Liver (tissue), 3 donors: ENCODE measurements at regions not wholly inside any gene's neighbourhood (a gene's known extent, or its start where the extent isn't known, plus 50 kb on each side); places are given as distances from the start of the nearest gene placed in this dataset.

Source experiments
- HNF4A ChIP-seq, 2 donors: conservative IDR thresholded peaks; 2 replicates each; pipeline ENCODE4 v1.6.1; 2016; ENCODE audit warnings: antibody characterized with exemption in 2 of 2, mild to moderate bottlenecking in 2 of 2
- NR2F2 ChIP-seq: IDR thresholded peaks from 2 replicates; pipeline ENCODE4 v1.6.1; 2016; ENCODE audit warnings: antibody characterized with exemption
- SP1 ChIP-seq: IDR thresholded peaks from 2 replicates; pipeline ENCODE4 v1.6.1; 2018; ENCODE audit warnings: antibody characterized with exemption, mild to moderate bottlenecking
- TAF1 ChIP-seq: conservative IDR thresholded peaks from 2 replicates; pipeline ENCODE4 v1.6.1; 2016; ENCODE audit warnings: antibody characterized with exemption, mild to moderate bottlenecking
- YY1 ChIP-seq: IDR thresholded peaks from 2 replicates; pipeline ENCODE4 v1.6.1; 2016; ENCODE audit warnings: antibody characterized with exemption, mild to moderate bottlenecking
- TF ChIP-seq, protein P1 (sequence below): fragments of 150-350 bp; IDR thresholded peaks from 2 replicates; pipeline ENCODE4 v1.5.1; 2017; ENCODE audit warnings: improper control_type of control experiment, low read depth, low read length; ENCODE audit not compliant: missing input control
- TF ChIP-seq, protein P2 (sequence below): IDR thresholded peaks from 2 replicates; pipeline ENCODE4 v1.6.1; 2016; ENCODE audit warnings: antibody characterized with exemption, mild to moderate bottlenecking
- TF ChIP-seq, protein P3 (sequence below): IDR thresholded peaks from 2 replicates; pipeline ENCODE4 v1.6.1; 2016; ENCODE audit warnings: antibody characterized with exemption
- TF ChIP-seq, protein P4 (sequence below): IDR thresholded peaks from 2 replicates; pipeline ENCODE4 v1.6.1; 2016; ENCODE audit warnings: antibody characterized with exemption
- TF ChIP-seq, protein P5 (sequence below): IDR thresholded peaks from 2 replicates; pipeline ENCODE4 v1.6.1; 2016; ENCODE audit warnings: antibody characterized with exemption
- donor health status: healthy.
- donor health status: healthy.

DNA sequence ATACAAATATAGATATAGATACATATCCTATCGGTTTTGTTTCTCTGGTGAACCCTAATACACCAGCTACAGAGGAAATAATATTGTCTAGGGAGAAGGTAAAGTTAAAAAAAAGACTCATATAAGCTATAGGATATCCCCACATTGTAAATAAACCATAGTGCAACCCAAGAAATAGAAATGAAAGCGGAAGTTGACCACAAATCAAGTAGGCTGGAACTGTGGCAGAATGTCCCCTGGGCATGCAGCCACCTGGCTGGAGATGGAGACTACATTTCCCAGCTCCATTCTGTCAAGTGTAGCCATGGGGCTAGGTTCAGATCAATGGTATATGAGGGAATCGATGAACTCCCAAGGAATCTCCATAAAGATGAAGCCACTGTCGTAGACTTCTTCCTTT is 70.1 kb upstream of the RPS6KA2 start:
- TF ChIP-seq, protein P1, sequence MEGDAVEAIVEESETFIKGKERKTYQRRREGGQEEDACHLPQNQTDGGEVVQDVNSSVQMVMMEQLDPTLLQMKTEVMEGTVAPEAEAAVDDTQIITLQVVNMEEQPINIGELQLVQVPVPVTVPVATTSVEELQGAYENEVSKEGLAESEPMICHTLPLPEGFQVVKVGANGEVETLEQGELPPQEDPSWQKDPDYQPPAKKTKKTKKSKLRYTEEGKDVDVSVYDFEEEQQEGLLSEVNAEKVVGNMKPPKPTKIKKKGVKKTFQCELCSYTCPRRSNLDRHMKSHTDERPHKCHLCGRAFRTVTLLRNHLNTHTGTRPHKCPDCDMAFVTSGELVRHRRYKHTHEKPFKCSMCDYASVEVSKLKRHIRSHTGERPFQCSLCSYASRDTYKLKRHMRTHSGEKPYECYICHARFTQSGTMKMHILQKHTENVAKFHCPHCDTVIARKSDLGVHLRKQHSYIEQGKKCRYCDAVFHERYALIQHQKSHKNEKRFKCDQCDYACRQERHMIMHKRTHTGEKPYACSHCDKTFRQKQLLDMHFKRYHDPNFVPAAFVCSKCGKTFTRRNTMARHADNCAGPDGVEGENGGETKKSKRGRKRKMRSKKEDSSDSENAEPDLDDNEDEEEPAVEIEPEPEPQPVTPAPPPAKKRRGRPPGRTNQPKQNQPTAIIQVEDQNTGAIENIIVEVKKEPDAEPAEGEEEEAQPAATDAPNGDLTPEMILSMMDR: no peak
- no peak for TF ChIP-seq YY1
- TF ChIP-seq TAF1: no peak
- TF ChIP-seq, protein P2, sequence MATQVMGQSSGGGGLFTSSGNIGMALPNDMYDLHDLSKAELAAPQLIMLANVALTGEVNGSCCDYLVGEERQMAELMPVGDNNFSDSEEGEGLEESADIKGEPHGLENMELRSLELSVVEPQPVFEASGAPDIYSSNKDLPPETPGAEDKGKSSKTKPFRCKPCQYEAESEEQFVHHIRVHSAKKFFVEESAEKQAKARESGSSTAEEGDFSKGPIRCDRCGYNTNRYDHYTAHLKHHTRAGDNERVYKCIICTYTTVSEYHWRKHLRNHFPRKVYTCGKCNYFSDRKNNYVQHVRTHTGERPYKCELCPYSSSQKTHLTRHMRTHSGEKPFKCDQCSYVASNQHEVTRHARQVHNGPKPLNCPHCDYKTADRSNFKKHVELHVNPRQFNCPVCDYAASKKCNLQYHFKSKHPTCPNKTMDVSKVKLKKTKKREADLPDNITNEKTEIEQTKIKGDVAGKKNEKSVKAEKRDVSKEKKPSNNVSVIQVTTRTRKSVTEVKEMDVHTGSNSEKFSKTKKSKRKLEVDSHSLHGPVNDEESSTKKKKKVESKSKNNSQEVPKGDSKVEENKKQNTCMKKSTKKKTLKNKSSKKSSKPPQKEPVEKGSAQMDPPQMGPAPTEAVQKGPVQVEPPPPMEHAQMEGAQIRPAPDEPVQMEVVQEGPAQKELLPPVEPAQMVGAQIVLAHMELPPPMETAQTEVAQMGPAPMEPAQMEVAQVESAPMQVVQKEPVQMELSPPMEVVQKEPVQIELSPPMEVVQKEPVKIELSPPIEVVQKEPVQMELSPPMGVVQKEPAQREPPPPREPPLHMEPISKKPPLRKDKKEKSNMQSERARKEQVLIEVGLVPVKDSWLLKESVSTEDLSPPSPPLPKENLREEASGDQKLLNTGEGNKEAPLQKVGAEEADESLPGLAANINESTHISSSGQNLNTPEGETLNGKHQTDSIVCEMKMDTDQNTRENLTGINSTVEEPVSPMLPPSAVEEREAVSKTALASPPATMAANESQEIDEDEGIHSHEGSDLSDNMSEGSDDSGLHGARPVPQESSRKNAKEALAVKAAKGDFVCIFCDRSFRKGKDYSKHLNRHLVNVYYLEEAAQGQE: no peak
- no peak for TF ChIP-seq SP1
- TF ChIP-seq, protein P3, sequence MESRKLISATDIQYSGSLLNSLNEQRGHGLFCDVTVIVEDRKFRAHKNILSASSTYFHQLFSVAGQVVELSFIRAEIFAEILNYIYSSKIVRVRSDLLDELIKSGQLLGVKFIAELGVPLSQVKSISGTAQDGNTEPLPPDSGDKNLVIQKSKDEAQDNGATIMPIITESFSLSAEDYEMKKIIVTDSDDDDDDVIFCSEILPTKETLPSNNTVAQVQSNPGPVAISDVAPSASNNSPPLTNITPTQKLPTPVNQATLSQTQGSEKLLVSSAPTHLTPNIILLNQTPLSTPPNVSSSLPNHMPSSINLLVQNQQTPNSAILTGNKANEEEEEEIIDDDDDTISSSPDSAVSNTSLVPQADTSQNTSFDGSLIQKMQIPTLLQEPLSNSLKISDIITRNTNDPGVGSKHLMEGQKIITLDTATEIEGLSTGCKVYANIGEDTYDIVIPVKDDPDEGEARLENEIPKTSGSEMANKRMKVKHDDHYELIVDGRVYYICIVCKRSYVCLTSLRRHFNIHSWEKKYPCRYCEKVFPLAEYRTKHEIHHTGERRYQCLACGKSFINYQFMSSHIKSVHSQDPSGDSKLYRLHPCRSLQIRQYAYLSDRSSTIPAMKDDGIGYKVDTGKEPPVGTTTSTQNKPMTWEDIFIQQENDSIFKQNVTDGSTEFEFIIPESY: no peak
- TF ChIP-seq, protein P4, sequence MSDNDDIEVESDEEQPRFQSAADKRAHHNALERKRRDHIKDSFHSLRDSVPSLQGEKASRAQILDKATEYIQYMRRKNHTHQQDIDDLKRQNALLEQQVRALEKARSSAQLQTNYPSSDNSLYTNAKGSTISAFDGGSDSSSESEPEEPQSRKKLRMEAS: no peak
- TF ChIP-seq NR2F2: no peak
- TF ChIP-seq, protein P5, sequence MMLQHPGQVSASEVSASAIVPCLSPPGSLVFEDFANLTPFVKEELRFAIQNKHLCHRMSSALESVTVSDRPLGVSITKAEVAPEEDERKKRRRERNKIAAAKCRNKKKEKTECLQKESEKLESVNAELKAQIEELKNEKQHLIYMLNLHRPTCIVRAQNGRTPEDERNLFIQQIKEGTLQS: no peak
- TF ChIP-seq HNF4A (conservative IDR thresholded peaks at IDR 0.05): no peak
